GM18858 (cell line): ENCODE measurements at regions not wholly inside any gene's neighbourhood (a gene's known extent, or its start where the extent isn't known, plus 50 kb on each side); places are given as distances from the start of the nearest gene placed in this dataset.

Experiments used
- ATAC-seq: cut with Tn5 transposase; IDR thresholded peaks from one replicate; pipeline ENCODE4 v1.9.1; 2021; ENCODE audit not compliant: unreplicated experiment

- ATAC-seq: no peak
Observed at GRCh38 chr2:199136242-199136641, 321.5 kb downstream of the SATB2 start.

GRCh38 chr2:199131876-199132275 lies 325.9 kb downstream of the SATB2 start:
- no peak for ATAC-seq

GRCh38 chr2:199131136-199131655 lies 326.5 kb downstream of the SATB2 start:
- ATAC-seq: no peak

DNA sequence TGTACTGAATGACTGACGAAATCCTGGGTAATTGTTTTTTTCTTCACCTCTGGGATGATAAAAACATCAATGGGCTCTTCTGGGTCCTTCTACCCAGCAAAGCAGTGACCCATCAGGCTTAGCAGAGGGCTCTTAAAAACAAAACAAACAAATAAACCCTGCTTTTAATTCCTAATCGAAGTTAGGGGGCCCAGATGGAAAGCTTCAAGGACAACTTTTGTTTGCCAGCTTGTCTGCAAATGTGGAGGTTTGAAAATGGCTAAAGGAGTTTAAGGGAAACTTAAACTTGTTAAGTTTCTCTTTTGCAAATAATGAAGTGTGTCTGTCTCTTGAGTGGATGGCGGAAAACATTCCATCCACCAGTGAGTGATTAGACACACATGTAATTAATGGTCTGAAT lies 327.2 kb downstream of the SATB2 start:
- ATAC-seq: no peak

DNA sequence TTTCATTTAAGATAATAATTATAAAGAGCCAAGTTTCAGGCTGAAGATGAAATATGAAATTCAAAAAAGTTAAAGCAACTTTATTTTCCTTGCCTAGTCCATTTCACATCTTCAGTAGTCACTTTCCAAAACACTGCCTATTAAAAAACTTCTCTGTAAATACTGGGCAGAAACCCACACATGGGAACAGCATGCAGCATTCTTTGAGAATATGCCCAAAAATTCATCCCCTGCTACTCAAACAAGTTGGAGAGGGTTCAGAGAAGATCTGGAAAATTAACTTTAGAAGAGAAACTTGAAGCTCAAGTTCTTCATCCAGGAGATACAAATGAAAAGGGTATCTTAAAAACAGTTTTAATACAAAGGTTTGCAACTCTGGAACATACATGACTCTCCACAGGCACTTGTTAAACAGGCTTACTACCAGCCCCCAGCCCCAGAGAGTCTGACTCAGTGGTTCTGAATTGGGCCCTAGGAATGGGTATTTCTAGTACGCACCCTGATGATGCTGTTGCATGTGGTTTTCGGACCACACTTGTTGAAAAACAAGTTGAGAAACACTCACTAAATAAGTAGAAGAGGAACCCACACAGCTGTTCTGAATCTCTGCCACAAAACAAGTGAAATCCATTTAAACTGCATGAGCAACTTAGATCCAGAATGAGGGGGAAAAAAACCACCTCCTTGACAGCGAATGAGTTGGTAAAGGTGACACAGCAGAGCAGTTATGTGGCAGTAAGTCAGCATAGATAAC lies 329.1 kb downstream of the SATB2 start:
- no peak for ATAC-seq

- no peak for ATAC-seq
Observed at GRCh38 chr2:199119796-199120195, 337.9 kb downstream of the SATB2 start.

- ATAC-seq: no peak
Observed at GRCh38 chr2:199118673-199119112, 339.0 kb downstream of the SATB2 start.

DNA sequence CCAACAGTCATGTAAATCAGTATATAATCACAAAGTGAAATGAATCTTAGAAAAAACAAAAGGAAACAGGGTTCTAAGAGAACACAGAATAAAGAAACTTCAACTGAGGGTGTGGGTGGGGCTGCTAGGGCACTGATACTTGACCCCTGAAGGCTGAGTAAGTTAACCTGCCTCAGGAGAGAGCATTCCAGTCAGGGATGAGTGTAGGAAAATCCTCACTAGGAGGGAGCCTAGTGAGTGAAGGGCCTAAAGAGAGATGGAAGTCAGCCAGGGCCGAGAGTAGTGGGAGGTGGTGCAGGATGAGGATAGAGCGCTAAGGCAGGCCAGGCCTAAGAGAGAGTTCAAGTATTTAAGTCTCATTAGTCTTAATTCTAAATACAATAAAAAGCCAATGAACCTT lies 342.6 kb downstream of the SATB2 start:
- no peak for ATAC-seq

DNA sequence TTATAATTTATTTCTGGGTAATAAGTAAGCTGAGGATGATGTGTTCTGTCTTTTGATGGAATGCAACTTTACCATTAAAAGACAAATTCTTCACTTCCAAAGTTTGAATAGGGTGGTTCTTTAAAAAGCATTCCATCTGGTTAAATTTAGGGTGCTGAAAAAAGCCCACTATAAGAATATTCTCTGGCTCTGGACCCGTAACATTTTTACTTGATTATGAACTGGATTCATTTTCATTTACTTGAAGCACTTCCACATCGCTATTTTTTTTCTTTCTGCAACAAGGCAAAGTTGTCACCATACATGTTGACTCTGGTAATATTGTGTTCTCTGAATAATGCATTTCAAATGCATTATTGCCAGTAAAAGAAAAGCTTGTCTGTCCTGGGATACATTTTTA lies 344.6 kb downstream of the SATB2 start:
- no peak for ATAC-seq

GRCh38 chr2:199111458-199111857 lies 346.3 kb downstream of the SATB2 start:
- no peak for ATAC-seq

DNA sequence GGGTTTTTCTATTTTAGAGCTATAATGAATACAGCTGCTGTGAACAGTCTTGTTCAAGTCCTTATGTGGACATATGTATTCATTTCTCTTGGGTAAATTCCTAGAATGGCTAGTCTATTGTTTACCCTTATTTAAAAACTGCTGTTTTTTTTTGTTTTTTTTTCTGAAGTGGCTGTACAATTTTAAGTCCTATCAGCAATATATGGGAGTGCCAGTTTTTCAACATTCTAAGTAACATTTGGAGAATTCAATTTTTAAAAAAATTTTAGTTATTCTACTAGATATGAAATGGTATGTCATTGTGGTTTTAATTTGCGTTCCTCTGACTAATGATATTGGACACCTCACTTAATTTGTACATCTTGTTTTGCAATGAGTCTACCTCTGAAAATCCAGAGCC lies 349.7 kb downstream of the SATB2 start:
- no peak for ATAC-seq

GRCh38 chr2:199105826-199106225 lies 351.9 kb downstream of the SATB2 start:
- no peak for ATAC-seq

DNA sequence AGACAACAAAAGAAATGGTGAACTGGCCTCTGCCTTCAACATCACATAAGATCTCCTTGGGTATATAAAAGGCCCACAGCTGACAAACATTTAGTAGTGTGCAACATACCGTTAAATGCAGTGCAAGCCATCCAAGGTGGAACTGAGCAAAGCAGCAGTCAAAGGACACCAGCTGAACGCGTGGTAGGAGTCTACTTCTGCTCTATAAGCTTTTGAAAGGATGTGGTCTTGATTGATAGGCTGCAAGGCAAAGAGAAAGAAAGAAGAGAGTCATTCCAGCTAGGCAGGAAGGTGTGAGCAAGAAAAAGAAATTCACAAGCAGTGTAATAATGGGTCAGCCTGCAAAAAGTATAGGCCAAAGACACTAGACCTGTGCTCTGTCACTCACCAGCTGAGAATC lies 356.3 kb downstream of the SATB2 start:
- ATAC-seq: no peak

GRCh38 chr2:199100326-199101110 lies 357.2 kb downstream of the SATB2 start:
- no peak for ATAC-seq

GRCh38 chr2:199092419-199092818 lies 365.3 kb downstream of the SATB2 start:
- ATAC-seq: no peak

DNA sequence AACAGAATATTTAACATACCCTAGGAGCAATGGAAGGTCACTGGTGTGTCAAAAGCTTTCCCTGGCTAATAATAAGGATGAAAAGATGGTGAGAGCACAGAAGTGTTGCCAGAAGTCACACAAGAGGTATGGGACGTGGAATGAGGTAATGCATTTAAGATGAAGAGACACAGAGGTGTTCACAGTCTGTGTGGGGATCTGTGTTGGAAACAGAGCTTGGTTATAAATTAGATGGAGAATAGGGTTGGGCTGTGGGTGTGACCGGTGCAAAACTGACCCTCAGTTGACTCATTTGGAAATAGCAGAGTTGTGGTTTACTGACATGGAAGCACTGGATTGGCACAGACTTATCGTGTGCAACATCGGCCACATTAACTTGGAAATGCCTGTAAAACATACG lies 372.5 kb downstream of the SATB2 start:
- no peak for ATAC-seq

DNA sequence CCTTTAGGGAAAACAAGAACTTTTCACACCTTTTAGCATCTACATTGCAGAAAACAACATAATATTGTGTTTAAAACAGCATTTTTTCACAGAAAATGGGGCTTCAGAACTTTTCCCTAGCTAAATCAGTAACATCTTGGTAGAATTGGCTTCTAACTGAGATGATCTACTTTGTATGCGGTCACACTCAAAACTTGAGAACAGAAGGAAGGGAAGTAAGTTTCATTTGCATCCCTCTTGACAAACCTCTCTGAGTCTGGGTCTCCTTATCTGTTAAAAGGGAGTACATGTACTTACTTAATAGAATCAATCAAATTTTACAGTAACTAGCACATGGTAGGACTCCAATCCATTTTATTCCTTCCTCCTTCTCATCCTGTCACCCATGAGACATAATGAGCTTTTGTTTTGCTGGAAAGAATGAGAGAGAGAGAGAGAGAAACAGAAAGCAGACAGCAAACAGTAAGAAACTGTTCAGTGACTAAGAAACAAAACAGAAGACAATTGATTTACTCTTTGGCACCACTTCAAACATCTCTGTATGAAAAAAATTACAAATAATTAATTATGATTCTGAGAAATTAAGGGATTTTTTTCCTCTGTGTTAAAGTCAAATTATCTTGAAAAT lies 387.3 kb downstream of the SATB2 start:
- no peak for ATAC-seq

- ATAC-seq: no peak
Observed at GRCh38 chr2:199064201-199064600, 393.5 kb downstream of the SATB2 start.

DNA sequence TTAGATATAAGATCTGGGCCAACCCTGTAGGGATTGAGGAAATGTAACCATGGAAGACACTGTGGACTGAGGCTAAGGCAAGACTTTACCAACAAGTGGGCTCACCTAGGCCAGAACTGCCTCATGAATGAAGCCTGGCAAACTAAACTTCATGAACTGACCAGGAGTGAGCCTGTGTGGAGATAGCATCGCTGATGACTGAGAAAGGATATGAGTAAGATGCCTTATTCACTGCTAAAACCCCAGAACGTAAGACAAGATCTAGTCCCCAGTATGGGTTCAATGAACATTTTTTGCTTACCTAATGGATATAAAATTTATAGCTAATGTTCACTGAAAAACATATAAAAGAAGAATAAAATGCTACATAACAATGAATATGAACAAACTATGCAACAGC lies 399.8 kb downstream of the SATB2 start:
- no peak for ATAC-seq

GRCh38 chr2:199055336-199055735 lies 402.4 kb downstream of the SATB2 start:
- ATAC-seq: no peak

GRCh38 chr2:199042660-199043379 lies 414.9 kb downstream of the SATB2 start:
- no peak for ATAC-seq
